SK-N-DZ (cell line): ENCODE measurements at regions not wholly inside any gene's neighbourhood (a gene's known extent, or its start where the extent isn't known, plus 50 kb on each side); places are given as distances from the start of the nearest gene placed in this dataset.

Experiments
- DNase-seq: peaks from one replicate; pipeline ENCODE4 v3.0.0-alpha.2; 2015; ENCODE audit warnings: low spot score

GRCh38 chr6:169082817-169083507 is 170.7 kb downstream of the THBS2 start:
- DNase-seq = no peak

- no peak for DNase-seq
These were observed 171.6 kb downstream of the THBS2 start for GRCh38 chr6:169082093-169082492.

- DNase-seq = no peak
These were observed 172.4 kb downstream of the THBS2 start for GRCh38 chr6:169081248-169081647.

GRCh38 chr6:169079650-169080049 is 174.0 kb downstream of the THBS2 start:
- DNase-seq = no peak

GRCh38 chr6:169078399-169079145 is 175.1 kb downstream of the THBS2 start:
- no peak for DNase-seq

GRCh38 chr6:169075915-169076654 is 177.6 kb downstream of the THBS2 start:
- DNase-seq = no peak

- no peak for DNase-seq
These were observed 178.3 kb downstream of the THBS2 start for GRCh38 chr6:169075211-169075914.

GRCh38 chr6:169074526-169074925 is 179.1 kb downstream of the THBS2 start:
- DNase-seq = no peak

- DNase-seq = no peak
These were observed 180.3 kb downstream of the THBS2 start for GRCh38 chr6:169073311-169073710.

GRCh38 chr6:169072127-169073042 is 181.3 kb downstream of the THBS2 start:
- DNase-seq = no peak

GRCh38 chr6:169071394-169071793 is 182.3 kb downstream of the THBS2 start:
- no peak for DNase-seq

GRCh38 chr6:169070506-169071176 is 183.0 kb downstream of the THBS2 start:
- DNase-seq = no peak

GRCh38 chr6:169069356-169069755 is 184.3 kb downstream of the THBS2 start:
- DNase-seq = no peak

GRCh38 chr6:169064194-169064593 is 189.5 kb downstream of the THBS2 start:
- DNase-seq = no peak

GRCh38 chr6:169062272-169062671 is 191.4 kb downstream of the THBS2 start:
- DNase-seq = no peak

GRCh38 chr6:169058634-169059033 is 195.0 kb downstream of the THBS2 start:
- DNase-seq = no peak

- DNase-seq = no peak
These were observed 201.2 kb downstream of the THBS2 start for GRCh38 chr6:169052462-169052861.

GRCh38 chr6:169051371-169051770 is 202.3 kb downstream of the THBS2 start:
- no peak for DNase-seq

- DNase-seq = no peak
These were observed 204.8 kb downstream of the THBS2 start for GRCh38 chr6:169048865-169049205.

GRCh38 chr6:169048185-169048864 is 205.3 kb downstream of the THBS2 start:
- DNase-seq = no peak
